HCT116 (cell line): ENCODE measurements at regions not wholly inside any gene's neighbourhood (a gene's known extent, or its start where the extent isn't known, plus 50 kb on each side); places are given as distances from the start of the nearest gene placed in this dataset.

Source experiments
- ATAC-seq: fragments of 200-7000 bp; cut with Tn5 transposase; 2 replicates; pipeline ENCODE4 v1.9.1; 2020; ENCODE audit warnings: mild to moderate bottlenecking, moderate library complexity
- BruUV-seq: library from RNA; stranded (reverse); fragments of 400-500 nt; replicated peaks from 2 replicates; lab custom pipeline; 2021; lab: Mats Ljungman, UMichigan
- CTCF ChIA-PET: fragments of 300-600 bp; sonication (Branson Sonifier 250); formaldehyde crosslinking; loops from one replicate; lab custom pipeline; 2021; ENCODE audit warnings: antibody characterized with exemption; lab: Charles Lee
- POLR2A ChIA-PET: fragments of 300-600, 350-600 bp; sonication (Branson Sonifier 250); formaldehyde crosslinking; loops from one replicate; lab custom pipeline; 2021; ENCODE audit warnings: antibody characterized with exemption; lab: Charles Lee
- RAD21 ChIA-PET, 2 experiments: fragments of 300-600 bp; sonication (Branson Sonifier 250); formaldehyde crosslinking; loops; one replicate each; lab custom pipeline; 2023; ENCODE audit warnings: low total read pairs in 2 of 2; ENCODE audit not compliant: uncharacterized antibody in 2 of 2, unreplicated experiment in 2 of 2, low non-redundant PET in 1 of 2; lab: Charles Lee
- DNase-seq: peaks from one replicate; pipeline ENCODE4 v3.0.0-alpha.2; 2010; ENCODE audit warnings: low read depth, low spot score
- H2AFZ ChIP-seq: fragments of 200-600 bp; shearing (Covaris generic), sonication (generic); 2 replicates; pipeline ENCODE4 v1.6.1; 2017; ENCODE audit warnings: low read depth, mixed run types, mixed read lengths, antibody characterized with exemption, low read length; ENCODE audit not compliant: poor library complexity, severe bottlenecking
- H3K27ac ChIP-seq: 2 replicates; pipeline ENCODE4 v1.5.1; 2012; ENCODE audit warnings: low read depth, low read length
- H3K27me3 ChIP-seq: fragments of 200-600 bp; sonication (generic); 2 replicates; pipeline ENCODE4 v1.6.1; 2016; ENCODE audit warnings: mixed run types, low read length, mixed read lengths; ENCODE audit not compliant: insufficient read depth
- H3K36me3 ChIP-seq, 2 experiments: fragments of 200-500 bp in 1 of 2; fragments of 200-600 bp in 1 of 2; sonication (Bioruptor generic) in 1 of 2; sonication (generic) in 1 of 2; 2 replicates each; pipeline versions ENCODE4 v1.5.1 to v1.6.1; 2014 to 2016; ENCODE audit warnings: low read length in 2 of 2, inconsistent platforms in 1 of 2, mixed read lengths in 1 of 2, mixed run types in 1 of 2; ENCODE audit not compliant: insufficient read depth in 2 of 2, control insufficient read depth in 1 of 2
- H3K4me1 ChIP-seq, 2 experiments: fragments of 200-600 bp in 1 of 2; sonication (generic) in 1 of 2; 2 replicates each; pipeline versions ENCODE4 v1.5.1 to v1.6.1; 2012 to 2017; ENCODE audit warnings: low read length in 2 of 2, inconsistent platforms in 1 of 2, mild to moderate bottlenecking in 1 of 2, mixed read lengths in 1 of 2, mixed run types in 1 of 2, moderate library complexity in 1 of 2; ENCODE audit not compliant: insufficient read depth in 2 of 2, control insufficient read depth in 1 of 2
- H3K4me2 ChIP-seq: fragments of 200-600 bp; sonication (generic); 2 replicates; pipeline ENCODE4 v1.6.1; 2017; ENCODE audit warnings: mixed run types, low read length, mixed read lengths
- H3K4me3 ChIP-seq, 2 experiments: fragments of 200-600 bp in 1 of 2; sonication (generic) in 1 of 2; replicated peaks in 1 of 2; 2 replicates each; pipeline ENCODE4 v1.5.1; 2011 to 2016; ENCODE audit warnings: low read length in 2 of 2, control low read depth in 1 of 2, low read depth in 1 of 2, mild to moderate bottlenecking in 1 of 2, mixed read lengths in 1 of 2, mixed run types in 1 of 2
- H3K79me2 ChIP-seq: fragments of 200-600 bp; sonication (generic); 2 replicates; pipeline ENCODE4 v1.6.1; 2017; ENCODE audit warnings: mild to moderate bottlenecking, mixed run types, low read length, moderate library complexity, mixed read lengths; ENCODE audit not compliant: insufficient read depth
- H3K9ac ChIP-seq: fragments of 200-600 bp; sonication (generic); 2 replicates; pipeline ENCODE4 v1.6.1; 2016; ENCODE audit warnings: low read length, mixed read lengths
- H3K9me2 ChIP-seq: fragments of 200-600 bp; sonication (generic), shearing (Covaris generic); 2 replicates; pipeline ENCODE4 v1.6.1; 2017; ENCODE audit warnings: mixed run types, mild to moderate bottlenecking, moderate library complexity; ENCODE audit not compliant: insufficient read depth
- H3K9me3 ChIP-seq, 2 experiments: fragments of 200-500 bp in 1 of 2; fragments of 200-600 bp in 1 of 2; sonication (Bioruptor generic) in 1 of 2; sonication (generic) in 1 of 2; 2 replicates each; pipeline ENCODE4 v1.6.1; 2014 to 2017; ENCODE audit warnings: low read length in 2 of 2, mixed read lengths in 2 of 2, inconsistent platforms in 1 of 2, low read depth in 1 of 2, mild to moderate bottlenecking in 1 of 2, mixed run types in 1 of 2, moderate library complexity in 1 of 2; ENCODE audit not compliant: control insufficient read depth in 1 of 2, insufficient read depth in 1 of 2
- H4K20me1 ChIP-seq: fragments of 200-600 bp; sonication (generic), shearing (Covaris generic); 2 replicates; pipeline ENCODE4 v1.6.1; 2017; ENCODE audit warnings: mixed run types, mild to moderate bottlenecking, moderate library complexity; ENCODE audit not compliant: insufficient read depth
- CBX3 ChIP-seq: IDR thresholded peaks from 2 replicates; pipeline ENCODE4 v1.6.1; 2012; ENCODE audit warnings: low read depth
- CTCF ChIP-seq, 3 experiments: fragments of 200-600 bp in 1 of 3; sonication (generic) in 1 of 3; IDR thresholded peaks in 2 of 3; conservative IDR thresholded peaks in 1 of 3; 2 replicates each; pipeline ENCODE4 v1.5.1; 2012 to 2017; ENCODE audit warnings: low read depth in 2 of 3, low read length in 2 of 3, antibody characterized with exemption in 1 of 3, borderline replicate concordance in 1 of 3, control low read depth in 1 of 3, mild to moderate bottlenecking in 1 of 3, mixed read lengths in 1 of 3, mixed run types in 1 of 3, moderate library complexity in 1 of 3; ENCODE audit not compliant: insufficient read depth in 1 of 3
- EGR1 ChIP-seq: IDR thresholded peaks from 2 replicates; pipeline ENCODE4 v1.6.1; 2012; ENCODE audit warnings: low read depth
- ELF1 ChIP-seq: IDR thresholded peaks from 2 replicates; pipeline ENCODE4 v1.6.1; 2012; ENCODE audit warnings: low read depth, borderline replicate concordance
- EZH2 ChIP-seq: fragments of 200-600 bp; sonication (generic); IDR thresholded peaks from 2 replicates; pipeline ENCODE4 v1.6.1; 2017; ENCODE audit warnings: antibody characterized with exemption, mixed run types
- EZH2phosphoT487 ChIP-seq: fragments of 200-600 bp; IDR thresholded peaks from 2 replicates; pipeline ENCODE4 v1.6.1; 2018; ENCODE audit warnings: antibody characterized with exemption, borderline replicate concordance
- FOSL1 ChIP-seq: IDR thresholded peaks from 2 replicates; pipeline ENCODE4 v1.6.1; 2012; ENCODE audit warnings: low read depth
- JUND ChIP-seq: IDR thresholded peaks from 2 replicates; pipeline ENCODE4 v1.6.1; 2012
- MAX ChIP-seq: IDR thresholded peaks from 2 replicates; pipeline ENCODE4 v1.6.1; 2012
- POLR2AphosphoS5 ChIP-seq: IDR thresholded peaks from 2 replicates; pipeline ENCODE4 v1.6.1; 2011; ENCODE audit warnings: mild to moderate bottlenecking, low read depth, low read length, moderate library complexity
- RAD21 ChIP-seq: IDR thresholded peaks from 2 replicates; pipeline ENCODE4 v1.6.1; 2012; ENCODE audit warnings: low read depth, mild to moderate bottlenecking
- REST ChIP-seq: IDR thresholded peaks from 2 replicates; pipeline ENCODE4 v1.6.1; 2012; ENCODE audit warnings: low read depth
- SRF ChIP-seq: IDR thresholded peaks from 2 replicates; pipeline ENCODE4 v1.6.1; 2012; ENCODE audit warnings: low read depth
- TCF7L2 ChIP-seq: IDR thresholded peaks from 2 replicates; pipeline ENCODE4 v1.7.0; 2011; ENCODE audit warnings: borderline replicate concordance, inconsistent platforms; ENCODE audit not compliant: insufficient read depth, insufficient read length; ENCODE audit errors: extremely low read depth
- ZFX ChIP-seq: fragments of 450-650 bp; IDR thresholded peaks from 2 replicates; pipeline ENCODE4 v1.6.1; 2017
- intact Hi-C: fragments of 100-400 bp; cut with micrococcal nuclease; formaldehyde crosslinking; loops from 2 replicates; pipeline ENCODE4 v1.10.0; 2022

GRCh38 chr15:96002890-96003859, 327.3 kb upstream of the NR2F2 start:
- ChIA-PET POLR2A (no interaction called here), CTCF (no interaction called here), RAD21 (no interaction called here)
- no peak overlapping the region for H3K9ac ChIP-seq
- H3K4me3 ChIP-seq: no peak overlapping the region
- TF ChIP-seq EZH2phosphoT487: no peak
- no peak for TF ChIP-seq RAD21
- no peak for TF ChIP-seq REST
- no peak for TF ChIP-seq TCF7L2
- no peak for TF ChIP-seq CTCF (IDR thresholded peaks at IDR 0.05 in 2 of 3, conservative IDR thresholded peaks at IDR 0.05 in 1 of 3; ENCODE audit: borderline replicate concordance in 1 of 3, insufficient read depth in 1 of 3, low read depth in 2 of 3, low read length in 2 of 3)
- TF ChIP-seq EZH2: no peak
- TF ChIP-seq CBX3: no peak
- TF ChIP-seq SRF: no peak
- no peak for TF ChIP-seq ZFX
- TF ChIP-seq ELF1: no peak
- no peak for TF ChIP-seq POLR2AphosphoS5
- TF ChIP-seq JUND: no peak
- no peak for TF ChIP-seq EGR1
- TF ChIP-seq MAX: no peak
- no peak for TF ChIP-seq FOSL1
- H3K27me3 ChIP-seq: no peaks in the 10 kb centered on the region
- H3K4me1 ChIP-seq: no peaks in the 10 kb centered on the region
- no TSS peak for BruUV-seq
- no peak overlapping the region for H3K27ac ChIP-seq
- DNase-seq: no peak
- H3K9me2 ChIP-seq: no peaks in the 10 kb centered on the region
- no peaks in the 10 kb centered on the region for H4K20me1 ChIP-seq
- no peaks in the 10 kb centered on the region for H3K36me3 ChIP-seq
- intact Hi-C loops: no loop called here
- H3K9me3 ChIP-seq: no peaks in the 10 kb centered on the region
- H3K79me2 ChIP-seq: no peaks in the 10 kb centered on the region
- no peak for ATAC-seq
- no peak overlapping the region for H2AFZ ChIP-seq
- H3K4me2 ChIP-seq: no peak overlapping the region
